Mammary epithelial cell (primary cell): ENCODE measurements at regions not wholly inside any gene's neighbourhood (a gene's known extent, or its start where the extent isn't known, plus 50 kb on each side); places are given as distances from the start of the nearest gene placed in this dataset.

Source experiments
- CTCF ChIP-seq, 2 donors: IDR thresholded peaks in 1 of 2; conservative IDR thresholded peaks in 1 of 2; 2 replicates each; pipeline ENCODE4 v1.5.1; 2011 to 2012; ENCODE audit warnings: inconsistent platforms in 2 of 2, low read length in 2 of 2, mild to moderate bottlenecking in 2 of 2, control low read depth in 1 of 2, low read depth in 1 of 2; ENCODE audit not compliant: insufficient read depth in 1 of 2; ENCODE audit errors: extremely low read depth in 1 of 2
- EZH2 ChIP-seq: IDR thresholded peaks from 2 replicates; pipeline ENCODE4 v1.6.1; 2012; ENCODE audit warnings: low read length, inconsistent platforms, borderline replicate concordance

- TF ChIP-seq CTCF (conservative IDR thresholded peaks at IDR 0.05 in 1 of 2, IDR thresholded peaks at IDR 0.05 in 1 of 2; ENCODE audit: extremely low read depth in 1 of 2, insufficient read depth in 1 of 2, low read depth in 1 of 2, low read length in 2 of 2) = no peak
- TF ChIP-seq EZH2 = no peak
These were observed 74.5 kb upstream of the ZPLD1 start for GRCh38 chr3:102360183-102360860.
